ENCODE measurements at regions not wholly inside any gene's neighbourhood (a gene's known extent, or its start where the extent isn't known, plus 50 kb on each side); places are given as distances from the start of the nearest gene placed in this dataset.

DNA sequence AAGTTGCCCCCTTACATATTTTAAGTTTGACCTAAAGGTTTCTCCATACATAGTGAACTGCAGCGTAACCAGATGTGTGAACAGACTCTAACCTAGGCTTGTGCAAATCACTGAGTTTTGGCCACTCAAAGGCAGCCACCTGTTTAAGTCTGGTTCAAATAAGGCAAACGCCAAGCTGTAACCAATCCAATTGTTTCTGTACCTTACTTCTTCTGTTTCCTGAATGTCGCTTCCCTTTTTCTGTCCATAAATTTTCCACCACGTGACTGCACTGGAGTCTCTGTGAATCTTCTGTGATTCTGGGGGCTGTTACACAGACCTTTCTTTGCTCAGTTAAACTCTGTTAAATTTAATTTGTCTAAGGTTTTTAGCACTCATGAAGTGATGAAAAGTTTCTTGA is 618.8 kb downstream of the GLUD2 start:
- TF ChIP-seq, protein P1, sequence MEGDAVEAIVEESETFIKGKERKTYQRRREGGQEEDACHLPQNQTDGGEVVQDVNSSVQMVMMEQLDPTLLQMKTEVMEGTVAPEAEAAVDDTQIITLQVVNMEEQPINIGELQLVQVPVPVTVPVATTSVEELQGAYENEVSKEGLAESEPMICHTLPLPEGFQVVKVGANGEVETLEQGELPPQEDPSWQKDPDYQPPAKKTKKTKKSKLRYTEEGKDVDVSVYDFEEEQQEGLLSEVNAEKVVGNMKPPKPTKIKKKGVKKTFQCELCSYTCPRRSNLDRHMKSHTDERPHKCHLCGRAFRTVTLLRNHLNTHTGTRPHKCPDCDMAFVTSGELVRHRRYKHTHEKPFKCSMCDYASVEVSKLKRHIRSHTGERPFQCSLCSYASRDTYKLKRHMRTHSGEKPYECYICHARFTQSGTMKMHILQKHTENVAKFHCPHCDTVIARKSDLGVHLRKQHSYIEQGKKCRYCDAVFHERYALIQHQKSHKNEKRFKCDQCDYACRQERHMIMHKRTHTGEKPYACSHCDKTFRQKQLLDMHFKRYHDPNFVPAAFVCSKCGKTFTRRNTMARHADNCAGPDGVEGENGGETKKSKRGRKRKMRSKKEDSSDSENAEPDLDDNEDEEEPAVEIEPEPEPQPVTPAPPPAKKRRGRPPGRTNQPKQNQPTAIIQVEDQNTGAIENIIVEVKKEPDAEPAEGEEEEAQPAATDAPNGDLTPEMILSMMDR (IDR thresholded peaks at IDR 0.05; ENCODE audit: insufficient read depth, low read length, poor library complexity, severe bottlenecking), result no peak
- TF ChIP-seq EZH2phosphoT487 (conservative IDR thresholded peaks at IDR 0.05; ENCODE audit: low read length), result no peak
